Activated CD8-positive, alpha-beta T cell treated with anti-CD3 and anti-CD28 coated beads for 36 hours (primary cell): ENCODE measurements at regions not wholly inside any gene's neighbourhood (a gene's known extent, or its start where the extent isn't known, plus 50 kb on each side); places are given as distances from the start of the nearest gene placed in this dataset.

Source experiments
- ATAC-seq: fragments of 200-7000 bp; cut with Tn5 transposase; one replicate; pipeline ENCODE4 v1.10.0; 2021; ENCODE audit warnings: mild to moderate bottlenecking, moderate library complexity
- CTCF ChIA-PET: fragments of 350-600 bp; sonication (Branson Sonifier 250); formaldehyde crosslinking; loops from one replicate; lab custom pipeline; 2021; ENCODE audit warnings: antibody characterized with exemption; lab: Charles Lee
- POLR2A ChIA-PET: fragments of 350-600 bp; sonication (Branson Sonifier 250); formaldehyde crosslinking; loops from one replicate; lab custom pipeline; 2021; ENCODE audit warnings: antibody characterized with exemption; lab: Charles Lee
- DNase-seq: peaks from one replicate; pipeline ENCODE4 v3.0.0-alpha.2; 2020
- H3K27ac Mint-ChIP-seq: one replicate; pipeline ENCODE4 v1.8.0; 2021; ENCODE audit warnings: mild to moderate bottlenecking, mixed read lengths
- H3K27me3 Mint-ChIP-seq: one replicate; pipeline ENCODE4 v1.8.0; 2021; ENCODE audit warnings: mixed read lengths
- H3K36me3 Mint-ChIP-seq: one replicate; pipeline ENCODE4 v1.8.0; 2021; ENCODE audit warnings: low read depth, mixed read lengths
- H3K4me1 Mint-ChIP-seq: one replicate; pipeline ENCODE4 v1.8.0; 2021; ENCODE audit warnings: low read depth, mixed read lengths
- H3K4me3 Mint-ChIP-seq: one replicate; pipeline ENCODE4 v1.8.0; 2021; ENCODE audit warnings: mild to moderate bottlenecking, moderate library complexity, mixed read lengths
- H3K9me3 Mint-ChIP-seq: one replicate; pipeline ENCODE4 v1.8.0; 2021; ENCODE audit warnings: mixed read lengths
- intact Hi-C: fragments of 100-400 bp; cut with micrococcal nuclease; formaldehyde crosslinking; loops from one replicate; pipeline ENCODE4 v1.10.0; 2022
- TF ChIP-seq, protein P1 (sequence below): fragments of 200-600 bp; IDR thresholded peaks from one replicate; pipeline ENCODE4 v1.8.0; 2022; ENCODE audit warnings: antibody characterized with exemption, mild to moderate bottlenecking

GRCh38 chr6:164291224-164291623 lies 876.7 kb downstream of the QKI start:
- intact Hi-C loops: no loop called here
- no peaks in the 10 kb centered on the region for H3K36me3 Mint-ChIP-seq
- H3K27ac Mint-ChIP-seq: no peak overlapping the region
- H3K4me3 Mint-ChIP-seq: no peak overlapping the region
- no peak for DNase-seq
- no peak for ATAC-seq
- TF ChIP-seq, protein P1, sequence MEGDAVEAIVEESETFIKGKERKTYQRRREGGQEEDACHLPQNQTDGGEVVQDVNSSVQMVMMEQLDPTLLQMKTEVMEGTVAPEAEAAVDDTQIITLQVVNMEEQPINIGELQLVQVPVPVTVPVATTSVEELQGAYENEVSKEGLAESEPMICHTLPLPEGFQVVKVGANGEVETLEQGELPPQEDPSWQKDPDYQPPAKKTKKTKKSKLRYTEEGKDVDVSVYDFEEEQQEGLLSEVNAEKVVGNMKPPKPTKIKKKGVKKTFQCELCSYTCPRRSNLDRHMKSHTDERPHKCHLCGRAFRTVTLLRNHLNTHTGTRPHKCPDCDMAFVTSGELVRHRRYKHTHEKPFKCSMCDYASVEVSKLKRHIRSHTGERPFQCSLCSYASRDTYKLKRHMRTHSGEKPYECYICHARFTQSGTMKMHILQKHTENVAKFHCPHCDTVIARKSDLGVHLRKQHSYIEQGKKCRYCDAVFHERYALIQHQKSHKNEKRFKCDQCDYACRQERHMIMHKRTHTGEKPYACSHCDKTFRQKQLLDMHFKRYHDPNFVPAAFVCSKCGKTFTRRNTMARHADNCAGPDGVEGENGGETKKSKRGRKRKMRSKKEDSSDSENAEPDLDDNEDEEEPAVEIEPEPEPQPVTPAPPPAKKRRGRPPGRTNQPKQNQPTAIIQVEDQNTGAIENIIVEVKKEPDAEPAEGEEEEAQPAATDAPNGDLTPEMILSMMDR: no peak
- ChIA-PET CTCF (no interaction called here), POLR2A (no interaction called here)
- H3K27me3 Mint-ChIP-seq: no peaks in the 10 kb centered on the region
- H3K9me3 Mint-ChIP-seq: peaks cover 4% of the 10 kb centered on the region
- H3K4me1 Mint-ChIP-seq: no peaks in the 10 kb centered on the region

DNA sequence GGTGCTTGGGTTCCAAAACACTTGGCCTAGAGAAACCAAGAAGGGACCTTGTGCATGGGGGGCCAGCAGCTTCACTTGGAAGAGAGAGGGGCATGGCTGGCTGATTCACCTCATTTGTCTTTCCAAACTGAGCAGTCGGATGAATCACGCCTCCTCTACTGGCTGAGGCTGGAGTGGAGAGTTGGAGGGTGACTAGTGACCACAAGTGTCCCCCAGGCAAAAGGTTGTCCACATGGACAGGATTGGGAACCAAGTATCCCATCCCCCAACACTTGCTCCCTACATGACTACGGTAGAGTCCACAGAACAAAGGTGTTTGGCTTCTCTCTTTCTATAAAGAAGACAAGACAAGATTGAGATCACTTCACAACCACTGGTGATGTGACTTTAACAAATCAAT lies 875.6 kb downstream of the QKI start:
- CTCF ChIA-PET: no interaction called here
- intact Hi-C loops: no loop called here
- no peak overlapping the region for H3K4me3 Mint-ChIP-seq

DNA sequence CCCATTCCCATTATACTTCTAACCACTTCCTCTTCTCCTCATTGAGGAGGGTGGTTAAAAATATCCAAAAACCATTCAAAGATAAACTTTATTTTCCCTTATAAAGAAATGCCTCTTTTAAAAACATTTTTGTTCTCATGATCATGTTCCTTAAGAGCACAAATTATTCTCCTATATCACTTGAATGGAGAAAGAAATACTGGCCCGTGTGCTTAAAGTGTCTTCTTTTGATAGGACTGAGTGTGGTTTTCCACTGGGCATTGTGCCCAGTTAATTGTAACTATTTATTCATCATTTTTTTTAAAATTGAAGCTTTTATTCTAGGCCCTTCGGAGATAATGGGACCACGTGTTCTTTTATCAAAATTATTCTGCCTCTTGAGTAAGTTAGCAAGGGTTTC lies 871.5 kb downstream of the QKI start:
- ChIA-PET POLR2A (no interaction called here), CTCF (no interaction called here)
- TF ChIP-seq, protein P1: no peak
- peaks cover 4% of the 10 kb centered on the region for H3K9me3 Mint-ChIP-seq
- intact Hi-C loops: no loop called here
- no peaks in the 10 kb centered on the region for H3K27me3 Mint-ChIP-seq
- no peaks in the 10 kb centered on the region for H3K36me3 Mint-ChIP-seq
- H3K27ac Mint-ChIP-seq: no peak overlapping the region
- DNase-seq (no peak), ATAC-seq (no peak)
- H3K4me1 Mint-ChIP-seq: no peaks in the 10 kb centered on the region
- no peak overlapping the region for H3K4me3 Mint-ChIP-seq

More for the DNA sequence above, 875.6 kb downstream of the QKI start:
- Mint-ChIP-seq H3K36me3 (no peaks in the 10 kb centered on the region), H3K9me3 (peaks cover 4% of the 10 kb centered on the region), H3K27ac (no peak overlapping the region), H3K27me3 (no peaks in the 10 kb centered on the region), H3K4me1 (no peaks in the 10 kb centered on the region)
- TF ChIP-seq, protein P1: no peak
- DNase-seq: no peak
- POLR2A ChIA-PET: no interaction called here
- no peak for ATAC-seq

- Mint-ChIP-seq H3K27ac (no peak overlapping the region), H3K9me3 (peaks cover 3% of the 10 kb centered on the region), H3K36me3 (no peaks in the 10 kb centered on the region), H3K4me3 (no peak overlapping the region), H3K4me1 (no peaks in the 10 kb centered on the region), H3K27me3 (no peaks in the 10 kb centered on the region)
- CTCF ChIA-PET: interaction anchor here (0.6 kb wide), 1 partner anchor 244 kb away, joined by 3 read pairs; no protein-coding TSS in a partner anchor
- no peak for DNase-seq
- POLR2A ChIA-PET: no interaction called here
- TF ChIP-seq, protein P1: no peak
- intact Hi-C loops: no loop called here
- no peak for ATAC-seq
Measured at GRCh38 chr6:164283574-164283973, 869.1 kb downstream of the QKI start.

- Mint-ChIP-seq H3K27me3 (no peaks in the 10 kb centered on the region), H3K9me3 (peaks cover 9% of the 10 kb centered on the region), H3K27ac (no peak overlapping the region), H3K4me3 (no peak overlapping the region), H3K4me1 (no peaks in the 10 kb centered on the region), H3K36me3 (no peaks in the 10 kb centered on the region)
- intact Hi-C loops: no loop called here
- ATAC-seq: no peak
- CTCF ChIA-PET: no interaction called here
- DNase-seq: no peak
- POLR2A ChIA-PET: no interaction called here
- TF ChIP-seq, protein P1: no peak
Measured at GRCh38 chr6:164276211-164276610, 861.7 kb downstream of the QKI start.
